Body of pancreas (tissue), 4 donors: ENCODE measurements at regions not wholly inside any gene's neighbourhood (a gene's known extent, or its start where the extent isn't known, plus 50 kb on each side); places are given as distances from the start of the nearest gene placed in this dataset.

Experiments
- ATAC-seq: fragments of 150-250 bp; one replicate; pipeline ENCODE4 v1.9.1; 2016
- DNase-seq, 4 donors: peaks; one replicate each; pipeline ENCODE4 v3.0.0-alpha.2; 2019
- H3K27ac ChIP-seq, 4 donors: fragments of 200-600 bp; sonication (generic); 1 replicate in 3 of 4; 2 replicates in 1 of 4; pipeline versions ENCODE4 v1.5.1 to v1.6.1; 2016 to 2019; ENCODE audit warnings: mild to moderate bottlenecking in 1 of 4, mixed read lengths in 1 of 4, moderate library complexity in 1 of 4
- H3K27me3 ChIP-seq, 2 donors: fragments of 200-600 bp; sonication (generic); one replicate each; pipeline ENCODE4 v1.6.0; 2016; ENCODE audit warnings: mild to moderate bottlenecking in 1 of 2
- H3K36me3 ChIP-seq, 2 donors: fragments of 200-600 bp; sonication (generic); replicated peaks in 1 of 2; 2 replicates each; pipeline ENCODE4 v1.5.1; 2016; ENCODE audit warnings: low read depth in 2 of 2; ENCODE audit not compliant: insufficient read depth in 1 of 2
- H3K4me1 ChIP-seq: fragments of 200-600 bp; sonication (generic); one replicate; pipeline ENCODE4 v1.6.0; 2016
- H3K4me3 ChIP-seq, 2 donors: fragments of 200-600 bp; sonication (generic); 1 replicate in 1 of 2; 2 replicates in 1 of 2; pipeline ENCODE4 v1.5.1; 2016 to 2019
- H3K9me3 ChIP-seq, 3 donors: fragments of 200-600 bp; sonication (generic); 1 replicate in 2 of 3; 2 replicates in 1 of 3; pipeline ENCODE4 v1.5.1; 2016
- POLR2A ChIP-seq, 3 donors: fragments of 450-650 bp; IDR thresholded peaks; one replicate each; pipeline ENCODE4 v1.6.1; 2016; ENCODE audit warnings: antibody characterized with exemption in 3 of 3, mild to moderate bottlenecking in 2 of 3
- WGBS, 2 donors: methylation state at CpG; one replicate each; pipeline ENCODE4 v1.1.5; 2017; 5-methylcytosine and 5-hydroxymethylcytosine counted together
- intact Hi-C: fragments of 100-400 bp; cut with DNase I; formaldehyde crosslinking; loops from one replicate; pipeline ENCODE4 v1.15.1; 2023
- TF ChIP-seq, protein P1 (sequence below), 7 experiments: fragments of 450-650 bp in 4 of 7; fragments of 200-600 bp in 3 of 7; sonication (generic) in 3 of 7; IDR thresholded peaks; one replicate each; pipeline ENCODE4 v1.5.1; 2016 to 2019; ENCODE audit warnings: antibody characterized with exemption in 7 of 7

DNA sequence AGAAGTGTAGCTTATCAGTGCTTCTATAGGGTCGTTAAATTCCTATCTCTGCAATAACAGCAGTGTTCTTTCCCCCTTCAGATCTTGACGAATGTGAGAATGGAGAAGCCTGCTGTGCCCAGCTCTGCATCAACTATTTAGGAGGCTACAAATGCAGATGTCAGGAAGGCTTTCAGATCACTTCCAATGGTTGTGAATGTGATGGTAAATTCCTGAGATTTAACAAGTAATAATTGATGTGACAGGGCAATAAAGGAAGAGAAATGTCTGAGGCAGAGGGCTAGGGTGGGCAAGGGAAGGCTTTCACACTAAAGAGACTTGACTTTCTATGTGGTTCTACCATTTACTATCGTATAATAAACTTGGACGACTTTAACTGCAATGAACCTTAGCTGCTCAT is 711.7 kb upstream of the GOLIM4 start:
- Histone ChIP-seq H3K27ac (no peak overlapping the region), H3K27me3 (no peaks in the 10 kb centered on the region), H3K36me3 (no peaks in the 10 kb centered on the region), H3K4me3 (no peak overlapping the region), H3K9me3 (no peaks in the 10 kb centered on the region), H3K4me1 (no peaks in the 10 kb centered on the region)
- ATAC-seq (no peak), DNase-seq (no peak)
- intact Hi-C loops: no loop called here
- 44 to 47% methylated on average over 4 of the region's 4 CpGs for WGBS, 2 donors
- no peak for TF ChIP-seq POLR2A (IDR thresholded peaks at IDR 0.05)

DNA sequence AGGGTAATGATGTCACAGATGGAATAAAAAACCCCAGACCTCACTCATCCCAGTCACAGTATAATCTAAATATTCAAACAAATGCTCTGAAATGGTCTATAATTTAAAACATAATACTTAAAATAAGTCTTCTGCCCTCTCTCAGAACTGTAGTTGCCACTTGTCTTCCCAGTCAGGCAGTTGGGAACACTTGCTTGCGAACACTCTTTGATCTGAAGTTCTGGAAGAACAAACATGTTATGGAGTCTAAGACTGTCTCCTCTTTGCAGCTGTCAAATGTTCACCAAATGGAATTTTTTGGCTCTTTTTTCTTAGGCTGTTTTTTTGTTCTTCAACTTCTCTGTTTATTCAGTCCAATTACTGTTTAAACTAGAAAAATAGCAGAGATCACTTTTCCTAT is 711.1 kb upstream of the GOLIM4 start:
- no peak for DNase-seq
- H3K27me3 ChIP-seq: no peaks in the 10 kb centered on the region
- no peak for ATAC-seq
- H3K4me3 ChIP-seq: no peak overlapping the region
- no peaks in the 10 kb centered on the region for H3K4me1 ChIP-seq
- TF ChIP-seq, protein P1, sequence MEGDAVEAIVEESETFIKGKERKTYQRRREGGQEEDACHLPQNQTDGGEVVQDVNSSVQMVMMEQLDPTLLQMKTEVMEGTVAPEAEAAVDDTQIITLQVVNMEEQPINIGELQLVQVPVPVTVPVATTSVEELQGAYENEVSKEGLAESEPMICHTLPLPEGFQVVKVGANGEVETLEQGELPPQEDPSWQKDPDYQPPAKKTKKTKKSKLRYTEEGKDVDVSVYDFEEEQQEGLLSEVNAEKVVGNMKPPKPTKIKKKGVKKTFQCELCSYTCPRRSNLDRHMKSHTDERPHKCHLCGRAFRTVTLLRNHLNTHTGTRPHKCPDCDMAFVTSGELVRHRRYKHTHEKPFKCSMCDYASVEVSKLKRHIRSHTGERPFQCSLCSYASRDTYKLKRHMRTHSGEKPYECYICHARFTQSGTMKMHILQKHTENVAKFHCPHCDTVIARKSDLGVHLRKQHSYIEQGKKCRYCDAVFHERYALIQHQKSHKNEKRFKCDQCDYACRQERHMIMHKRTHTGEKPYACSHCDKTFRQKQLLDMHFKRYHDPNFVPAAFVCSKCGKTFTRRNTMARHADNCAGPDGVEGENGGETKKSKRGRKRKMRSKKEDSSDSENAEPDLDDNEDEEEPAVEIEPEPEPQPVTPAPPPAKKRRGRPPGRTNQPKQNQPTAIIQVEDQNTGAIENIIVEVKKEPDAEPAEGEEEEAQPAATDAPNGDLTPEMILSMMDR (IDR thresholded peaks at IDR 0.05): no peak
- TF ChIP-seq POLR2A (IDR thresholded peaks at IDR 0.05): no peak
- H3K9me3 ChIP-seq: no peaks in the 10 kb centered on the region
- no peaks in the 10 kb centered on the region for H3K36me3 ChIP-seq
- intact Hi-C loops: no loop called here
- 73 to 78% methylated on average over 1 of the region's 1 CpG for WGBS, 2 donors
- H3K27ac ChIP-seq: no peak overlapping the region

DNA sequence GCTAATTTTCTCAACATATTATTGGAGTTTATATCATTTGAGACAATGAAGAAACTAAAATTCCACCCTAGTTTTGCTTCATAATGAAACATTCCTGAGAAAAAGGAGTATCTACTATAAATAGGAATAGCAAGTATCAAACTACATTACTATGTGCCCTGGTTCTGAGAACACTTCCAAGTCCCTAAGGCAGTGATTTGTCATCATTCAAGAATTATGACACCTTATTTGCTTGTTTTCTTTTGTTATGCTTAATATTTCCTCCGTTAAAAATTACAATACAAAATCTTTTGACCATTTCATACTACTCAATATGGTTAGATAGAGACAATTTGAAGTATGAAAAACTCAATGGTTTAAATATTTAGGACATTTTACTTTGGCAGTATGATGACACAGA is 707.8 kb upstream of the GOLIM4 start:
- DNase-seq: no peak
- H3K9me3 ChIP-seq: no peaks in the 10 kb centered on the region
- H3K36me3 ChIP-seq: no peaks in the 10 kb centered on the region
- no peaks in the 10 kb centered on the region for H3K27me3 ChIP-seq
- no peak overlapping the region for H3K4me3 ChIP-seq
- H3K4me1 ChIP-seq: no peaks in the 10 kb centered on the region
- TF ChIP-seq POLR2A (IDR thresholded peaks at IDR 0.05): no peak
- TF ChIP-seq, protein P1 (IDR thresholded peaks at IDR 0.05): no peak
- no peak overlapping the region for H3K27ac ChIP-seq
- 74 to 84% methylated on average over 1 of the region's 1 CpG for WGBS, 2 donors
- intact Hi-C loops: no loop called here
- ATAC-seq: no peak

DNA sequence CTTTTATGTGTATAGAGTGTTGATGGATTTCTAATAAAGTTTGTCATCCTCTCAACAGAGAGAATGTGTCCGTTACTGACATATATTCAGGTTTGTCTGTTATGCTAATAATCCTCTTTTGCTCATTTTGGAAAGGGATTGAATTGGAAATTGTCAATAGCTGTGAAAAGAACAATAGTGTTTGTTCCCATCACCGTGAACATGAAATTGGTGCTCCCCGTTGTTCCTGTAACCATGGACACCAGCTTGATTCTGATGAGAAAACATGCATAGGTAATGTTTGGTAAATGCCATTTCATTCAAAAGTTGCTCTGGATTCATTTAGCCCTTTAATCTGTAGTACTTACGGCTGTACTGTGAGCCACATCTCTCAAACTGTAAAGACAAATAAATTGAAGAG is 707.0 kb upstream of the GOLIM4 start:
- Histone ChIP-seq H3K4me1 (no peaks in the 10 kb centered on the region), H3K4me3 (no peak overlapping the region), H3K27ac (no peak overlapping the region), H3K27me3 (no peaks in the 10 kb centered on the region), H3K9me3 (no peaks in the 10 kb centered on the region), H3K36me3 (no peaks in the 10 kb centered on the region)
- DNase-seq: no peak
- no peak for TF ChIP-seq POLR2A (IDR thresholded peaks at IDR 0.05)
- WGBS, 2 donors: 56 to 81% methylated on average over 4 of the region's 4 CpGs
- no peak for ATAC-seq
- intact Hi-C loops: no loop called here

DNA sequence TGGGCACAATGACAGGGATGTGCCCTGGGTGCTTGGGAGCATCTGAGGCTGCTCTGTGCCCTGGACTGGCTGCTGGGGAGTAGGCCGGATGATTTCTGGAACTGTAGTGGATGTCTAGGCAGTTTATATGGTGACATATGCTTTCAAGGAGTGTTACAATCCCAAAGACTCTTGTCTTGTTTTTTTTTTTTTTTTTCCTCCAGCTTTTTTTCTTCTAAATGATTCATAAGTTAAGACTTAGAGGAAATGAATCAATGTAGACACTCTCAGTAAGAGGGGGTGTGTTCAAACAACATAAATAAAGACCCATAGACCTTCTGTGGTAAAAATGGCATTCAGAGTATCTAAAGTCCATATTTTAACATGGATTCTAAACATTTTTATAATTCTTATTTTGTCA is 706.1 kb upstream of the GOLIM4 start:
- Histone ChIP-seq H3K4me3 (no peak overlapping the region), H3K27me3 (no peaks in the 10 kb centered on the region), H3K27ac (no peak overlapping the region), H3K4me1 (no peaks in the 10 kb centered on the region), H3K36me3 (no peaks in the 10 kb centered on the region), H3K9me3 (no peaks in the 10 kb centered on the region)
- TF ChIP-seq POLR2A (IDR thresholded peaks at IDR 0.05): no peak
- TF ChIP-seq, protein P1 (IDR thresholded peaks at IDR 0.05): no peak
- DNase-seq (no peak), ATAC-seq (no peak)
- intact Hi-C loops: no loop called here
- WGBS, 2 donors: 67 to 81% methylated on average over 1 of the region's 1 CpG

DNA sequence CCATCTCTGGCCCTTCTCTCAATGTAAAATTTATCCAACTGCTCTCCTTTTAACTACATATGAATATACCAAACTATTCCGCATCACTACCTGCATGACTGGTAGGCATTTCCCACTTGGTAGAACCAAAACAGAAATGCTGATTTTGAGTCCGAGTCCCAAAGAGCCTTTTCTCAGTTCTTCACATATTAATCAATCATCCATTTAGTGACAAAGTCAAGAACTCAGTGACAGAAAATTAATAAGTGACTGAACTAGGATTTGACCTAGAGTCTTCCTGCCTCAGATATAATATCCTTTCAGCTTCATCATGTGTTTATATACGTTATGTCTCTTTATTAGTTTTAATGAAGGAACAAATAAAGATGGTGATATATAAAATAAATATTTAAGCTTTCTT is 700.6 kb upstream of the GOLIM4 start:
- Histone ChIP-seq H3K4me3 (no peak overlapping the region), H3K36me3 (no peaks in the 10 kb centered on the region), H3K27ac (no peak overlapping the region), H3K27me3 (no peaks in the 10 kb centered on the region), H3K9me3 (no peaks in the 10 kb centered on the region), H3K4me1 (no peaks in the 10 kb centered on the region)
- WGBS, 2 donors: 58% methylated on average over 3 of the region's 3 CpGs
- intact Hi-C loops: no loop called here
- DNase-seq (no peak), ATAC-seq (no peak)
- TF ChIP-seq, protein P1 (IDR thresholded peaks at IDR 0.05): no peak
- no peak for TF ChIP-seq POLR2A (IDR thresholded peaks at IDR 0.05)
